Keratinocyte (primary cell): ENCODE measurements at regions not wholly inside any gene's neighbourhood (a gene's known extent, or its start where the extent isn't known, plus 50 kb on each side); places are given as distances from the start of the nearest gene placed in this dataset.

ENCODE experiments used
- EZH2 ChIP-seq: IDR thresholded peaks from one replicate; pipeline ENCODE4 v1.6.1; 2012; ENCODE audit warnings: inconsistent platforms, mild to moderate bottlenecking, low read length, moderate library complexity
- TF ChIP-seq, protein P1 (sequence below), 3 experiments: IDR thresholded peaks in 1 of 3; conservative IDR thresholded peaks in 1 of 3; optimal IDR thresholded peaks in 1 of 3; 2 replicates in 2 of 3; 3 replicates in 1 of 3; pipeline versions ENCODE3 to v1.5.1; 2011; ENCODE audit warnings: low read length in 3 of 3, mild to moderate bottlenecking in 3 of 3, moderate library complexity in 2 of 3, control low read depth in 1 of 3, inconsistent platforms in 1 of 3; ENCODE audit not compliant: insufficient read depth in 2 of 3; ENCODE audit errors: extremely low read depth in 1 of 3

DNA sequence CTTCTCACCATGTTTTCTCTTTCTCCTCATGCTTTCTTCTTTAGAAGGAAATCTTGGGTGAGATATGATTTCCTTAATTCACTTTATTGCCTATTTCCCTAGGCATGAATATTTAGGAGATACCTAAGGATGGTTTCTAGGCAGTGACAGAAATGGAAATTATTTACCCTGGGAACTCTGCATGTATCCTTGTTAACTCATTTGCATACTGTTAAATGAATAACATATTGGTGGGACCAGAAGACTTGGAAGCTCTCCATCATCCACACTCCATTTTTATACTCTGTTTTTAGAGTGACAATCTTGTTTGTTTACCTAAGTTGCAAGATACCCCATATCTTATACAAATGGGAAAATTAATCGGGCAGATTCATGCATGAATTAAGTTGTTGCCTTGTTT is 285.7 kb downstream of the RNF144B start:
- TF ChIP-seq, protein P1, sequence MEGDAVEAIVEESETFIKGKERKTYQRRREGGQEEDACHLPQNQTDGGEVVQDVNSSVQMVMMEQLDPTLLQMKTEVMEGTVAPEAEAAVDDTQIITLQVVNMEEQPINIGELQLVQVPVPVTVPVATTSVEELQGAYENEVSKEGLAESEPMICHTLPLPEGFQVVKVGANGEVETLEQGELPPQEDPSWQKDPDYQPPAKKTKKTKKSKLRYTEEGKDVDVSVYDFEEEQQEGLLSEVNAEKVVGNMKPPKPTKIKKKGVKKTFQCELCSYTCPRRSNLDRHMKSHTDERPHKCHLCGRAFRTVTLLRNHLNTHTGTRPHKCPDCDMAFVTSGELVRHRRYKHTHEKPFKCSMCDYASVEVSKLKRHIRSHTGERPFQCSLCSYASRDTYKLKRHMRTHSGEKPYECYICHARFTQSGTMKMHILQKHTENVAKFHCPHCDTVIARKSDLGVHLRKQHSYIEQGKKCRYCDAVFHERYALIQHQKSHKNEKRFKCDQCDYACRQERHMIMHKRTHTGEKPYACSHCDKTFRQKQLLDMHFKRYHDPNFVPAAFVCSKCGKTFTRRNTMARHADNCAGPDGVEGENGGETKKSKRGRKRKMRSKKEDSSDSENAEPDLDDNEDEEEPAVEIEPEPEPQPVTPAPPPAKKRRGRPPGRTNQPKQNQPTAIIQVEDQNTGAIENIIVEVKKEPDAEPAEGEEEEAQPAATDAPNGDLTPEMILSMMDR (optimal IDR thresholded peaks at IDR 0.05 in 1 of 3, IDR thresholded peaks at IDR 0.05 in 1 of 3, conservative IDR thresholded peaks at IDR 0.05 in 1 of 3; ENCODE audit: extremely low read depth in 1 of 3, insufficient read depth in 2 of 3, low read length in 3 of 3): no peak
- TF ChIP-seq EZH2: no peak
